Cerebellar cortex (tissue), 1 donor: ENCODE measurements at regions not wholly inside any gene's neighbourhood (a gene's known extent, or its start where the extent isn't known, plus 50 kb on each side); places are given as distances from the start of the nearest gene placed in this dataset.
"Not testable (repeated sequence)": the region's sequence is repeated elsewhere in the genome, so short reads cannot be mapped to it uniquely, and the experiment has no call there.

Experiments used
- DNase-seq: peaks from one replicate; pipeline ENCODE4 v3.0.0-alpha.2; 2015; ENCODE audit warnings: low spot score

GRCh38 chr2:235402422-235402821 lies 91.4 kb upstream of the AGAP1 start:
- no peak for DNase-seq

DNA sequence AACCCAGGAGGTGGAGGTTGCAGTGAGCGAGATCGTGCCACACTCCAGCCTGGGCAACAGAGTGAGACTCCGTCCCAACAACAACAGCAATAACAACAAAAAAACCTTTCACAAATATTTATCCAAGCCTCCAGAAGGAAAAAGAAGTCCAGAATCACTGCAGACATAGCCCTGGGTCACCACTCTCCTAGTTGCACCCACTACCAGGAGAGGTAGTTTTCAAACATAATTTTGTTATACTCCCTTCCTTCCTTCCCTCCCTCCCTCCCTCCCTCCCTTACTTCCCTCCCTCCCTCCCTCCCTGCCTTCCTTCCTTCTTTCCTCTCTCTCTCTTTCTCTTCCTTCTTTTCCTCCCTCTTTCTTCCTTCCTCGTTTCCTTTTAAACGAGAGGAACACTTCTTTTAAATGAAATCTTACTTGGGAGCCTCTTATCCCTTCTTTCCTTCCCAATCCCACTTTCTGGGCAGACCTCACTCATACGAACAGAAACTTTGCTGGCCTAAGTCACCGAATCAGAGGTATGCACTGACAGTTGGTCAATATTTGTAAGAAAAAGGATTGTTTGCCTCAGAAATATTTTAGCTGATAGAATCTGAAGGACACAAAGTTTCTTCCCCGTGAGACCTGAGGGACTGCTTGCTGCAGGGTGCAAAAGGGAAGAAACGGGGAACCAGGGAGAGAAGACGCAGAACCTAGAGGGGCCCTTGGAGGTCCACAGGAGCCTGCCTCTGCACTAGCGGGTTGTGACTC lies 88.1 kb upstream of the AGAP1 start:
- DNase-seq = no peak

DNA sequence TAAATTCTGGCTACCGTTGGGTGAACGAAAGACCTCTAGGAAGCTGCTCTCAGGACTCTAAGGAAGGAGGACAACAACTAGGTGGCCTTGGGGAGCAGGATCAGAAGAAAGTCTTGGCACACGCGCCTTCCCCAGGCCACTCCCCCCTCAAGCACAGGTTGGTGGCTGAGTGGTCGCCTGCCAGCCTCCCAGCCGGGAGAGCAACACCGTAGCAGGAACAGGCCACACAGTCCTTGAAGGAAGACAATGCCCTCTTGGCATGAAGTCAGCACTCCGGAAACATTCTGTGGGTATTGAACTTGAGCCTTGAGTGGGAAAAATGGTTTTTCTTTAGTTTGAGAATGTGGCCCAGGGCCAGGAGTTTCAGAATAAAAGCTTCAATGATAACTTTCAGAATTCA lies 87.4 kb upstream of the AGAP1 start:
- no peak for DNase-seq

GRCh38 chr2:235411905-235412485 lies 81.8 kb upstream of the AGAP1 start:
- no peak for DNase-seq

GRCh38 chr2:235413064-235413463 lies 80.8 kb upstream of the AGAP1 start:
- DNase-seq = peak; percentile 35

DNA sequence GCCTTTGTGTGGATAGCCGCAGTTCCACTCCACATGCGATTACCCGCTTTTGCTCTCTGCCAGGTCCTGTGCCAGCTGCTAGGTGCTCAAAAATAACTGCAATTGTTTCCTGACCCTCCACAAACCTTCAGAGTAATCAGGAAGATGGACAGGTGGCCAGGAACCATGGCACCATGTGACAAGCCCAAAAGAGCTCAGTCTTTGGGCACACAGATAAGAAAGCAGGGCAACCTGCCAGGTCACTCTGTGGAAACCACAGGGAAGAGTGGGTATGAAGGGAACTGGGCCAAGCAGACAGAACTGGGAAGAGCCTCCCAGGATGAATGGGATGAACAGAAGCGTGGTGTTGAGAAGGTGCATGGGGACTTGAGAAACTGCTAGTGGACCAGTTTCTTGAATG lies 79.4 kb upstream of the AGAP1 start:
- DNase-seq = peak; percentile 98

- no peak for DNase-seq
Observed at GRCh38 chr2:235416858-235417499, 76.9 kb upstream of the AGAP1 start.

DNA sequence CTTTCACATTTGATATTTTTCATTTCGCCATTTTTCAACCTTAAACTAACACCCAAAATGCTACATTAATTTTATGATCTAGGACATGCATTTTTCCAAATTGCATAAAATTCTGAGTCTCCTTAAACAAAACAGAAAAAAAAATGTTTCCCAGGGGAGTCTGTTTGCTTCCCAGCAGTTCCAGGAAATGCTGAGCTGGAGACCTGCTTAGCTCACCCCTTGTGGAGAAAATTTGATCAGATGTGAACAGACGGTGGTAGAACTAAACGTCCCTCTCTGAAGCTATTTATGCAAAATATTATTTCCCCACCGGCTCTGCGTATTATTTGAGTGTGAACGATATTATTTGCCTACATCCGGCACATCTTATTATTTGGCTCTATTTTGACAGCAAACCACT lies 74.9 kb upstream of the AGAP1 start:
- no peak for DNase-seq

DNA sequence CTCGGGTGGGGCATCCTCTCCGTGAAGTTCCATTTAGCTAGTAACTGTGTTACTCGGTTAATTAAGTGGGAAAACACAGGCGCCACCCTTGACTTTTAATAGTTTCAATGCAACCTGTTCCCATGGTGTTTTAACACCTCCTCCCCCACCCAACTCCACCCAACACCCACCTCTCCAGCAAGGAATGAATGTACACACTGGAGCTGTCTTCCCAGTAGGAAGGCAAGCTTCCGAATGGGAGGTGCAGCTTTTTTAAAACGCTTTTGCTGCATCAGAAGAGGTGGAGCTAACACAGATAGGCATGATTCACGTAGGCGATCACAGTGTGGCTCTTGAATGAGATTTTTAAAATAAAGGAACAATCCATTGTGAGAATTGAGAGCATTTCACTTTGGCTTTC lies 73.8 kb upstream of the AGAP1 start:
- no peak for DNase-seq

- no peak for DNase-seq
Observed at GRCh38 chr2:235421618-235422017, 72.2 kb upstream of the AGAP1 start.

- no peak for DNase-seq
Observed at GRCh38 chr2:235430366-235431083, 63.3 kb upstream of the AGAP1 start.

DNA sequence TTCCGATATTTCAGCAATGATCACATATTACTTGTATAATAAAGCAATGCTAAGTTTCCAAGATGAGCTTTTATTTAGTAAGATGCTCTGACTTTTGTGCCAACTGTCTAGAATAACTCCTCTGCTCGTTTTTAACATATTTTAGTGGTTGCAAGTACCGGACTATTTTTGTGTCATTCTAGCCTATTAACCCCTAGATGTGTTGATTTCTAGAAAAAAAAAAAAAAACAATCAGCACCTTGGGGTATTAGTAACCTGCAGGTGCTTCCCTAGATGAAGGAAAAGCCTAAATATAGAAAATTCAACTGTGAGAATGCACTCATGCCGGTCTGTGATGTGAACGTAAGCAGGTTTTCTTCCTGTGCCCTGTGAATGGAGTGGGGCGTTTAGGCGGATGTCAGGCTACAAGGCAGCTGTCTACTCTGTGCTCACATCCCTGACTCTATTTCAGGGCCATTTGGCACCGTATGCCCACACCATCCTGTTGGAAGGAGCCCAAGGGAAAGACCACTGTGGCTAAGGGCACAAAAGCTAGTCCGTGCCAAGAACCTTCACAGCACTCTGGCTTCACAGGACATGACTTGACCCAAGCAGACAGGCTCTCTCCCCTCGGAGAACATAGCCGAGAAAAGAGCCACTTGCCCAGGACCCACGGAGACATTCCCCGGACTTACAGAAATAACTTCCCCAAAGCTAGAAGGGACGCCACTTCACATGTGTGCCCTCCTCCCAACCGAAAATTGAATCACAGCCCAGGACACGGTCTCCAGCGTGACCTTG lies 60.9 kb upstream of the AGAP1 start:
- DNase-seq = peak; percentile 56

- peak; percentile 93 for DNase-seq
Observed at GRCh38 chr2:235433860-235434259, 60.0 kb upstream of the AGAP1 start.

DNA sequence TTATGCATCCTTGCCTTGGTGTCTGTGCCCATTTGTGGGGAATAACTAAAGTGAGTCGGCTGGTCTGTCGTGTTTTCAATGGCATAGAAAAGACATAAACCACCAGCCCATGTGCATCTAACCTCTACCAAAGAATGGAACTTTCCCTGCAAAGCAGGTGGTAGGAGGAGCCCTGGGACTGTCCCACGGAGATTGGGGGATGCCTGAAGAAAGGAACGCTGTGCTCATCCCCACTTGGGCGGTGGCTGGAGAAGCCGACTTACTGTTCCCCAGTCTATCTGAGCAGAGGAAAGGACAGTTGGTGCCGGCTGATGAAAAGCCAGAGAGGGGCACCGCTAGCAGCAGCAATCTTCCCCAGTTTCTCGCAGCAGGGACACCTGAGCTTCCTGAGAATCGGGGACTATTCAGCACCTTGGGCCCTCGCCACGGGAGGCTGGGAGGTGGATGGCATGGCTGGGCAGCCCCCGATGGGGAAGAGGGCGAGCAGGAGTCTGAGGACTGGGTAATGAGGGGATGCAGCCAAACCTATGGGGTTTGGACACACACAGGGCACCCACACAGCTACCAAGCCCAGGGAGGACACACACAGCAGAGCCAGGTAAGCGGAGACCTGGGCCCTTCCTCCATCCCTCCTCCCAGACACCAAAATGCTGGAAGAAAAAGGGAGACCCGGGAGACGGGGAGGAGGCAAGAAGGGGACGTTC lies 53.7 kb upstream of the AGAP1 start:
- DNase-seq = no peak

DNA sequence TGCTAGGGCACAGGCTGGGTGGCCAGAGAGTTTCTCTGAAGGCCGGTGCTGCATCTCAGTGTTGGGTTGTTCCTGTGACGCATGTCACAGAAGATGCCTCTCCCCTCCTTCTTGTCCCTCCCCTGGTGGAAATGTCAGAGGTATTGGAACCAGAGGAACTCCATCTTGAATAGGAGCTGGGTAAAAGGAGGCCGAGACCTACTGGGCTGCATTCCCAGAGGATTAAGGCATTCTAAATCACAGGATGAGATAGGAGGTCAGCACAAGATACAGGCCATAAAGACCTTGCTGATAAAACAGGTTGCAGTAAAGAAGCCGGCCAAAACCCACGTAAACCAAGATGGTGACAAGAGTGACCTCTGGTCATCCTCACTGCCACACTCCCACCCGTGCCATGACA lies 50.3 kb upstream of the AGAP1 start:
- not testable (repeated sequence) for DNase-seq
